ENCODE measurements at regions not wholly inside any gene's neighbourhood (a gene's known extent, or its start where the extent isn't known, plus 50 kb on each side); places are given as distances from the start of the nearest gene placed in this dataset.
"Not testable (repeated sequence)": the region's sequence is repeated elsewhere in the genome, so short reads cannot be mapped to it uniquely, and the experiment has no call there.

DNA sequence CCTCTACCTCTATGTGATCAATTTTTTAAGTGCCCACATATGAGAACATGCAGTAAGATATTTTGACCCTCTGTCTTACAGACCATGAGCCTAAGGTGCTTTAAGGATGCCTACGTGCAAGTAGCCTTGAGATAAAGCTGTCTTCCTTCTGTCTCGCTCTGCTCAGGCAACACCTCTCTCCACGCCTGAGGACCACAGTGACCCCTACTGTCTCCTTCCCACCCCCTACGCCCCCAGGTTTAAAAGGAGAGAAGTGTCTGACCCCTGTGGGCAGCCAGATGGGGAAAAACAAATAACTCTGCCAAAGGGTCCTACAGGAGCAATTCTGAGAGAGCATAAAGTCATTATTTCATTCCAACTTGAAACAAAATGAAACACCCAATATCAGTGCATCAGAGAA, 286.4 kb upstream of the TMEM132C start:
- no peaks in the 10 kb centered on the region for H3K9me2 ChIP-seq (ENCODE audit: insufficient read depth, low read length)
- H3K9me3 ChIP-seq (ENCODE audit: low read length) = no peaks in the 10 kb centered on the region
- H3K9ac ChIP-seq (ENCODE audit: low read length) = no peak overlapping the region
- TF ChIP-seq TAF1 (IDR thresholded peaks at IDR 0.05; ENCODE audit: low read depth) = no peak
- TF ChIP-seq SMC3 (conservative IDR thresholded peaks at IDR 0.05; ENCODE audit: poor library complexity) = no peak
- TF ChIP-seq RAD21 (conservative IDR thresholded peaks at IDR 0.05) = no peak
- TF ChIP-seq, protein P1, sequence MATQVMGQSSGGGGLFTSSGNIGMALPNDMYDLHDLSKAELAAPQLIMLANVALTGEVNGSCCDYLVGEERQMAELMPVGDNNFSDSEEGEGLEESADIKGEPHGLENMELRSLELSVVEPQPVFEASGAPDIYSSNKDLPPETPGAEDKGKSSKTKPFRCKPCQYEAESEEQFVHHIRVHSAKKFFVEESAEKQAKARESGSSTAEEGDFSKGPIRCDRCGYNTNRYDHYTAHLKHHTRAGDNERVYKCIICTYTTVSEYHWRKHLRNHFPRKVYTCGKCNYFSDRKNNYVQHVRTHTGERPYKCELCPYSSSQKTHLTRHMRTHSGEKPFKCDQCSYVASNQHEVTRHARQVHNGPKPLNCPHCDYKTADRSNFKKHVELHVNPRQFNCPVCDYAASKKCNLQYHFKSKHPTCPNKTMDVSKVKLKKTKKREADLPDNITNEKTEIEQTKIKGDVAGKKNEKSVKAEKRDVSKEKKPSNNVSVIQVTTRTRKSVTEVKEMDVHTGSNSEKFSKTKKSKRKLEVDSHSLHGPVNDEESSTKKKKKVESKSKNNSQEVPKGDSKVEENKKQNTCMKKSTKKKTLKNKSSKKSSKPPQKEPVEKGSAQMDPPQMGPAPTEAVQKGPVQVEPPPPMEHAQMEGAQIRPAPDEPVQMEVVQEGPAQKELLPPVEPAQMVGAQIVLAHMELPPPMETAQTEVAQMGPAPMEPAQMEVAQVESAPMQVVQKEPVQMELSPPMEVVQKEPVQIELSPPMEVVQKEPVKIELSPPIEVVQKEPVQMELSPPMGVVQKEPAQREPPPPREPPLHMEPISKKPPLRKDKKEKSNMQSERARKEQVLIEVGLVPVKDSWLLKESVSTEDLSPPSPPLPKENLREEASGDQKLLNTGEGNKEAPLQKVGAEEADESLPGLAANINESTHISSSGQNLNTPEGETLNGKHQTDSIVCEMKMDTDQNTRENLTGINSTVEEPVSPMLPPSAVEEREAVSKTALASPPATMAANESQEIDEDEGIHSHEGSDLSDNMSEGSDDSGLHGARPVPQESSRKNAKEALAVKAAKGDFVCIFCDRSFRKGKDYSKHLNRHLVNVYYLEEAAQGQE (IDR thresholded peaks at IDR 0.05; ENCODE audit: borderline replicate concordance) = no peak
- no peaks in the 10 kb centered on the region for H3K79me2 ChIP-seq (replicated peaks; ENCODE audit: insufficient read depth, low read length)
- no peak overlapping the region for H2AFZ ChIP-seq (ENCODE audit: low read depth, low read length)
- H3K27ac ChIP-seq (ENCODE audit: low read length) = no peak overlapping the region
- no peaks in the 10 kb centered on the region for H4K20me1 ChIP-seq (ENCODE audit: insufficient read depth)
- H3F3A ChIP-seq (ENCODE audit: insufficient read depth, low read length, poor library complexity, severe bottlenecking) = no peaks in the 10 kb centered on the region
- no peaks in the 10 kb centered on the region for H3K27me3 ChIP-seq (ENCODE audit: insufficient read depth, low read depth, low read length)
- no peaks in the 10 kb centered on the region for H3K36me3 ChIP-seq (ENCODE audit: insufficient read depth, low read length)
- H3K4me2 ChIP-seq (ENCODE audit: low read length) = no peak overlapping the region
- no peak overlapping the region for H3K4me3 ChIP-seq (ENCODE audit: low read length)

DNA sequence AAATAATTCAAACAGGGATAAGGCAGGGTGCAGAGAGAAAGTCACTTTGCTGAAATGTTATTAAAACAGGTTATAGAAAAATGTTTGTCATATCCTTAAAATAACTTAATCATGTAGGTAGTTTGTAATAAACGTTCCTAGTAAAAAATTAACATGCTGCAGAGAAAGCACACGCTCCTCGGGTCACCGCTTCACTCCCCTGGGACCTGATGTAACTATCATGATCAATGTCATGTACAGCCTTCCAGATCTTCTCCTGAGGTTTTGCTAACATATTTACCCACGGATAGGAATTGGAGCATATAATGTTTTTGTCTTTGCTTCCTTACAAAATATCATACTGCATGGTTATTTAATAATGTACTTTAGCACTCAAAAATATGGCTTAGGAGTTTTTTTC, 285.1 kb upstream of the TMEM132C start:
- Histone ChIP-seq H3K36me3 (ENCODE audit: insufficient read depth, low read length) (no peaks in the 10 kb centered on the region), H3K27me3 (ENCODE audit: insufficient read depth, low read depth, low read length) (no peaks in the 10 kb centered on the region), H3K9ac (ENCODE audit: low read length) (no peak overlapping the region), H3K9me2 (ENCODE audit: insufficient read depth, low read length) (no peaks in the 10 kb centered on the region), H3K4me2 (ENCODE audit: low read length) (no peak overlapping the region), H3K9me3 (ENCODE audit: low read length) (no peaks in the 10 kb centered on the region), H2AFZ (ENCODE audit: low read depth, low read length) (no peak overlapping the region), H3K4me3 (ENCODE audit: low read length) (no peak overlapping the region), H3K79me2 (replicated peaks; ENCODE audit: insufficient read depth, low read length) (no peaks in the 10 kb centered on the region), H3F3A (ENCODE audit: insufficient read depth, low read length, poor library complexity, severe bottlenecking) (no peaks in the 10 kb centered on the region), H3K27ac (ENCODE audit: low read length) (no peak overlapping the region), H4K20me1 (ENCODE audit: insufficient read depth) (no peaks in the 10 kb centered on the region)
- no peak for TF ChIP-seq RAD21 (conservative IDR thresholded peaks at IDR 0.05)
- TF ChIP-seq POLR2AphosphoS5 (IDR thresholded peaks at IDR 0.05) = no peak
- TF ChIP-seq MXI1 (conservative IDR thresholded peaks at IDR 0.05; ENCODE audit: poor library complexity, severe bottlenecking) = no peak
- TF ChIP-seq, protein P2, sequence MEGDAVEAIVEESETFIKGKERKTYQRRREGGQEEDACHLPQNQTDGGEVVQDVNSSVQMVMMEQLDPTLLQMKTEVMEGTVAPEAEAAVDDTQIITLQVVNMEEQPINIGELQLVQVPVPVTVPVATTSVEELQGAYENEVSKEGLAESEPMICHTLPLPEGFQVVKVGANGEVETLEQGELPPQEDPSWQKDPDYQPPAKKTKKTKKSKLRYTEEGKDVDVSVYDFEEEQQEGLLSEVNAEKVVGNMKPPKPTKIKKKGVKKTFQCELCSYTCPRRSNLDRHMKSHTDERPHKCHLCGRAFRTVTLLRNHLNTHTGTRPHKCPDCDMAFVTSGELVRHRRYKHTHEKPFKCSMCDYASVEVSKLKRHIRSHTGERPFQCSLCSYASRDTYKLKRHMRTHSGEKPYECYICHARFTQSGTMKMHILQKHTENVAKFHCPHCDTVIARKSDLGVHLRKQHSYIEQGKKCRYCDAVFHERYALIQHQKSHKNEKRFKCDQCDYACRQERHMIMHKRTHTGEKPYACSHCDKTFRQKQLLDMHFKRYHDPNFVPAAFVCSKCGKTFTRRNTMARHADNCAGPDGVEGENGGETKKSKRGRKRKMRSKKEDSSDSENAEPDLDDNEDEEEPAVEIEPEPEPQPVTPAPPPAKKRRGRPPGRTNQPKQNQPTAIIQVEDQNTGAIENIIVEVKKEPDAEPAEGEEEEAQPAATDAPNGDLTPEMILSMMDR (IDR thresholded peaks at IDR 0.05; ENCODE audit: poor library complexity, severe bottlenecking) = no peak
- TF ChIP-seq SMC3 (conservative IDR thresholded peaks at IDR 0.05; ENCODE audit: poor library complexity) = no peak
- TF ChIP-seq, protein P1 (IDR thresholded peaks at IDR 0.05; ENCODE audit: borderline replicate concordance) = no peak
- TF ChIP-seq EP300 (conservative IDR thresholded peaks at IDR 0.05; ENCODE audit: poor library complexity, severe bottlenecking) = no peak
- TF ChIP-seq TAF1 (IDR thresholded peaks at IDR 0.05; ENCODE audit: low read depth) = no peak

DNA sequence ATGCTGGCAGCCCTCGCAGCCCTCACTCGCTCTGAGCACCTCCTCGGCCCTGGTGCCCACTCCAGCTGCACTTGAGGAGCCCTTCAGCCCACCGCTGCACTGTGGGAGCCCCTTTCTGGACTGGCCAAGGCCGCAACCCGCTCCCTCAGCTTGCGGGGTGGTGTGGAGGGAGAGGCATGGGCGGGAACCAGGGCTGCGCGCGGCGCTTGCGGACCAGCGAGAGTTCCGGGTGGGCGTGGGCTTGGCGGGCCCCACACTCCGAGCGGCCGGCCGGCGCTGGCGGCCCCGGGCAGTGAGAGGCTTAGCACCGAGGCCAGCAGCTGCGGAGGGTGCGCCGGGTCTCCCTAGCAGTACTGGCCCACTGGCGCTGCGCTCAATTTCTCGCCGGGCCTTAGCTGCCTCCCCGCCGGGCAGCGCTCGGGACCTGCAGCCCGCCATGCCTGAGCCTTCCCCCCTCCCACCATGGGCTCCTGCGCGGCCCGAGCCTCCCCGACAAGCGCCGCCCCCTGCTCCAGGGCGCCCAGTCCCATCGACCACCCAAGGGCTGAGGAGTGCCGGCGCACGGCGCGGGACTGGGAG, 283.7 kb upstream of the TMEM132C start:
- H2AFZ ChIP-seq (ENCODE audit: low read depth, low read length); H3K4me3 ChIP-seq (ENCODE audit: low read length); H3K9me2 ChIP-seq (ENCODE audit: insufficient read depth, low read length); H3K36me3 ChIP-seq (ENCODE audit: insufficient read depth, low read length); H3K9ac ChIP-seq (ENCODE audit: low read length); H3K79me2 ChIP-seq (replicated peaks; ENCODE audit: insufficient read depth, low read length); H3F3A ChIP-seq (ENCODE audit: insufficient read depth, low read length, poor library complexity, severe bottlenecking); H3K9me3 ChIP-seq (ENCODE audit: low read length); H4K20me1 ChIP-seq (ENCODE audit: insufficient read depth); H3K27ac ChIP-seq (ENCODE audit: low read length); H3K4me2 ChIP-seq (ENCODE audit: low read length); H3K27me3 ChIP-seq (ENCODE audit: insufficient read depth, low read depth, low read length): not testable (repeated sequence)
